Nephron progenitor cell (in vitro differentiated cells): ENCODE measurements at regions not wholly inside any gene's neighbourhood (a gene's known extent, or its start where the extent isn't known, plus 50 kb on each side); places are given as distances from the start of the nearest gene placed in this dataset.
"Not testable (repeated sequence)": the region's sequence is repeated elsewhere in the genome, so short reads cannot be mapped to it uniquely, and the experiment has no call there.

ENCODE experiments used
- DNase-seq: peaks from one replicate; pipeline ENCODE4 v3.0.0; 2021
- H3K27ac Mint-ChIP-seq: 2 replicates; pipeline ENCODE4 v1.8.0; 2021; ENCODE audit warnings: mild to moderate bottlenecking, moderate library complexity, mixed read lengths
- H3K27me3 Mint-ChIP-seq: 2 replicates; pipeline ENCODE4 v1.8.0; 2021; ENCODE audit warnings: mild to moderate bottlenecking, low read depth, mixed read lengths; ENCODE audit not compliant: poor library complexity
- H3K36me3 Mint-ChIP-seq: 2 replicates; pipeline ENCODE4 v1.8.0; 2021; ENCODE audit warnings: low read depth, mixed read lengths
- H3K4me1 Mint-ChIP-seq: 2 replicates; pipeline ENCODE4 v1.8.0; 2021; ENCODE audit warnings: mixed read lengths
- H3K4me3 Mint-ChIP-seq: 2 replicates; pipeline ENCODE4 v1.8.0; 2021; ENCODE audit warnings: mild to moderate bottlenecking, moderate library complexity, mixed read lengths
- H3K9me3 Mint-ChIP-seq: 2 replicates; pipeline ENCODE4 v1.8.0; 2021; ENCODE audit warnings: mild to moderate bottlenecking, moderate library complexity, mixed read lengths
- CTCF ChIP-seq: fragments of 200-600 bp; sonication (generic); IDR thresholded peaks from 2 replicates; pipeline ENCODE4 v1.5.0; 2021; ENCODE audit warnings: antibody characterized with exemption

- no peak for DNase-seq
- no peaks in the 10 kb centered on the region for H3K36me3 Mint-ChIP-seq
- H3K4me3 Mint-ChIP-seq = no peak overlapping the region
- no peak overlapping the region for H3K27ac Mint-ChIP-seq
- peaks cover 8% of the 10 kb centered on the region for H3K27me3 Mint-ChIP-seq
- no peak for TF ChIP-seq CTCF
- no peaks in the 10 kb centered on the region for H3K4me1 Mint-ChIP-seq
- peaks cover 94% of the 10 kb centered on the region for H3K9me3 Mint-ChIP-seq
These were observed 103.9 kb upstream of the TEKT4 start for GRCh38 chr2:94767336-94767735.

- no peak overlapping the region for H3K4me3 Mint-ChIP-seq
- DNase-seq = no peak
- H3K27ac Mint-ChIP-seq = no peak overlapping the region
- TF ChIP-seq CTCF = no peak
- no peaks in the 10 kb centered on the region for H3K4me1 Mint-ChIP-seq
- H3K9me3 Mint-ChIP-seq = peaks cover 96% of the 10 kb centered on the region
- H3K27me3 Mint-ChIP-seq = peaks cover 8% of the 10 kb centered on the region
- H3K36me3 Mint-ChIP-seq = no peaks in the 10 kb centered on the region
These were observed 101.5 kb upstream of the TEKT4 start for GRCh38 chr2:94769733-94770132.

- Mint-ChIP-seq H3K4me3 (no peak overlapping the region), H3K4me1 (no peaks in the 10 kb centered on the region), H3K27me3 (peaks cover 8% of the 10 kb centered on the region), H3K36me3 (no peaks in the 10 kb centered on the region), H3K9me3 (peaks cover 90% of the 10 kb centered on the region), H3K27ac (no peak overlapping the region)
- no peak for TF ChIP-seq CTCF
- no peak for DNase-seq
These were observed 96.4 kb upstream of the TEKT4 start for GRCh38 chr2:94774851-94775250.

- TF ChIP-seq CTCF = no peak
- Mint-ChIP-seq H3K27ac (no peak overlapping the region), H3K4me3 (no peak overlapping the region), H3K4me1 (no peaks in the 10 kb centered on the region), H3K27me3 (peaks cover 2% of the 10 kb centered on the region), H3K36me3 (no peaks in the 10 kb centered on the region), H3K9me3 (peaks cover 90% of the 10 kb centered on the region)
- DNase-seq = no peak
These were observed 95.2 kb upstream of the TEKT4 start for GRCh38 chr2:94776036-94776435.

GRCh38 chr2:94785105-94785504 is 86.1 kb upstream of the TEKT4 start:
- H3K36me3 Mint-ChIP-seq, H3K27me3 Mint-ChIP-seq, H3K4me3 Mint-ChIP-seq, H3K27ac Mint-ChIP-seq, DNase-seq, H3K4me1 Mint-ChIP-seq: not testable (repeated sequence)
- H3K9me3 Mint-ChIP-seq = peaks cover 81% of the 10 kb centered on the region

- not testable (repeated sequence) for H3K36me3 Mint-ChIP-seq, H3K27ac Mint-ChIP-seq, DNase-seq, H3K4me3 Mint-ChIP-seq, H3K27me3 Mint-ChIP-seq, H3K4me1 Mint-ChIP-seq
- peaks cover 77% of the 10 kb centered on the region for H3K9me3 Mint-ChIP-seq
These were observed 84.8 kb upstream of the TEKT4 start for GRCh38 chr2:94786424-94786823.

- DNase-seq, H3K27me3 Mint-ChIP-seq, H3K4me1 Mint-ChIP-seq, H3K36me3 Mint-ChIP-seq, H3K4me3 Mint-ChIP-seq, H3K27ac Mint-ChIP-seq: not testable (repeated sequence)
- peaks cover 68% of the 10 kb centered on the region for H3K9me3 Mint-ChIP-seq
These were observed 81.1 kb upstream of the TEKT4 start for GRCh38 chr2:94790169-94790568.

- not testable (repeated sequence) for DNase-seq, H3K36me3 Mint-ChIP-seq, H3K27ac Mint-ChIP-seq, H3K4me1 Mint-ChIP-seq, H3K27me3 Mint-ChIP-seq, H3K4me3 Mint-ChIP-seq
- peaks cover 50% of the 10 kb centered on the region for H3K9me3 Mint-ChIP-seq
- peak; percentile 10 for TF ChIP-seq CTCF
These were observed 74.0 kb upstream of the TEKT4 start for GRCh38 chr2:94797235-94797634.
